CD4-positive, alpha-beta T cell treated with Interleukin-21 for 1 hour (primary cell): ENCODE measurements at regions not wholly inside any gene's neighbourhood (a gene's known extent, or its start where the extent isn't known, plus 50 kb on each side); places are given as distances from the start of the nearest gene placed in this dataset.
"Not testable (repeated sequence)": the region's sequence is repeated elsewhere in the genome, so short reads cannot be mapped to it uniquely, and the experiment has no call there.

Experiments used
- DNase-seq: peaks from one replicate; pipeline ENCODE4 v3.0.0-alpha.2; 2020

DNA sequence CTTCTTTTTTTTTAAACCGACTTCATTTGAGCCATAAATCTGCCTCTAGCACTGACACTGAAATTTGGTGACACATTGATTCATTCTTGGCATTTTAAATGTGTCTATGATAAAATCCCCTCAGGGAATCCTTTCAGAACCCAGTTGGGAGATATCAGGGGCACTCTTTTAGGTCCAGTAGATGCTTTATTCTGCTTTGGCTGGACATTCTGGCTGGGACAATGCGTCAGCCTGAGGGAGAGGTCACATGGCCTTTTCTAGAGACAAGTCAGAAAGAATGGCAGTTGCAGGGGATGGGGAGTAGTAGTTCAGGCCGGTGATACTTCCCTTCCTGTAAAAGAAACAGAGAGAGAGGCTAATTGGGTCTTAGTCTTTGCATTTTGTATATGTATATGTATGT is 63.1 kb downstream of the TRIM43 start:
- DNase-seq, result not testable (repeated sequence)

DNA sequence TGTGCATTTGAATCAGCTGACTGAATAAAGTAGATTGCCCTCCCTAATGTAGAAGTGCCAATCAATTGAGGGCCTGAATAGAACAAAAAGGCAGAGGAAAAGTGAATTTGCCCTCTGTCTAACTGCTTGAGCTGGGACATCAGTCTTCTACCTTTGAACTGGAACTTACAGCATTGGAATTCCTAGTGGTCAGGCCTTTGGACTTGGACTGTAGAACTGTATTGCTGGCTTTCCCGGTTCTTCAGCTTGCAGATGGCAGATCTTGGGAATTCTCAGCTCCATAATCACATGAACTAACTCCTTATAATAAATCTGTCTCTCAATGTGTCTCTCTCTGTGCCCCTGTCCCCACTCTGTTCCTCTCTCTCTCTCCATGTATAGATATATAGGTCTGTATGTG is 64.8 kb downstream of the TRIM43 start:
- not testable (repeated sequence) for DNase-seq

GRCh38 chr2:95657937-95658336 is 66.1 kb downstream of the TRIM43 start:
- not testable (repeated sequence) for DNase-seq

DNA sequence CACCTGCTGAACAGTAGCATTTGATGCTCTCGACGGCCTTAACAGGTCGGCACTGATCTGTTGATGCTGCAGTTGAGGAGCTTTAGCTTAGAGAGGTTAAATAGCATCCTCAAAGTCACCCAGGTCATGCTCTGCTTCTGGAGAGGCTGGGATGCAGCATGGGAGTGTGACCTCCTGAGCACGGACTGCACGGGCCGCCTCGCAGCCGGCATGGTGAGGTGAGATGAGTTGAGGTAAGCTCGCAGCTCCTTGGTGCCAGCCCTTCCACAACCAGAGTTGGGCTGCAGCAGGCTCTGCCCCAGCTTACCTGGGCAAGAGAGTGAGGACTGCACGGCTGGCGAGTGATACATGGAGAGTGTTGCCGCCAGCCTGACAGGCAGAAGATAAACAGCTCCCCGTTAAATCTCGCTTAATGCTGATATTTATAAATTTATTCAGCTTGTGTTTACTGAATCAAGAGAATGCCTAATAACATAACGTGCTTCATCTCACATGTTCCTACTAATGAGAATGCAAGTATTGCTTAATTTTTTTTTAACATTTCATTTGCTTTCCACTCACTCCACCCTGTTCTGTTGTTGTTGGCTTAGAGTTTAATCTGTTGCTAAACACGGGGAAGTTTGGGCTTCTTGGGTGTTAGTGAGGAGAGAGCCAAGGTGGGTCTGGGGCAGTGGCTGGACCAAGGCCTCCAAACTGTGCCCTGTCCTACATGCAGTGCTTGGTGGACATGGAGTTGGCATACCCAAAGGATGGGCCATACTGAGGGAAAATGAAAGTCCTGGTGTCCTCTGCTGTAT is 69.2 kb downstream of the TRIM43 start:
- DNase-seq, result not testable (repeated sequence)

- DNase-seq, result not testable (repeated sequence)
Measured at GRCh38 chr2:95663471-95664441, 72.0 kb downstream of the TRIM43 start.

DNA sequence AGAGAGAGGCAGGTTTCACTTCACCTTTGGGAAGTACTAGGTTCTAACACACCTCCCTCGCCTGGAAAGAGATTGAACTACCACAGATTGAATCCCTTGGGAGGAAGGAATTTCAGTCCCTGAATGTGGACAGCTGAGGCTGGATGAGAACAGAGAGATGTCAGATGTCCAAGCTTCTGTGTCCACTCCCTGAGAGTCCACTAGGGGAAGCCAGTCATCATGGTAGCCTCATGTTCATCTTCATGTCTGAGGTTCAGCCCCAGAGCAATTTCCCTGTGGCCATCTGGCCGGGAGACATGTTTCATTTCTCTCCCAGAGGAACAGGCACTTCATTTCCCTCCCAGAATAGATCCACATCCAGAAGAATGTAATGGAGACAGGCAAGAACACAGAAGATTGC is 74.8 kb downstream of the TRIM43 start:
- DNase-seq, result not testable (repeated sequence)

DNA sequence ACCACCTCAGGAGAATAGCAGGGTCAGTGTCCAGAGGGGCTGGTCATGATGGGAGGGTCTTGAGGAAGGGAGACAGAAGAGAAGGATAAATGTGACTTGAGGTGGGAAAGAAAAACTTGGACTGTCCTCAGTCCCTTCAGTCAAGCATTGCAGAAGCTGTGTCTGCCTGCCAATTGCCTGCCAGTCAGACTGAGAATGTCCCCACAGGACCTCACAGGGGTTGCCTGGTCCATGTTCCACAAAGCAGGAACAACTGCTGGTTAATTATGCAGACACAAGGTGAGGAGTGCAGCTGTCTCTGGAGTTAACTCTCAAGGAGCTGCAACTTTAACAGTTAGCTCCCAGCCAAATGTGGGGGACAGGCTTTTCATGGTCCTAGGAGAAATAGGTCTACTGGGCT is 75.7 kb downstream of the TRIM43 start:
- DNase-seq, result no peak

- not testable (repeated sequence) for DNase-seq
Measured at GRCh38 chr2:95668934-95669333, 77.1 kb downstream of the TRIM43 start.

GRCh38 chr2:95669441-95669991 is 77.7 kb downstream of the TRIM43 start:
- no peak for DNase-seq

GRCh38 chr2:95670167-95670566 is 78.4 kb downstream of the TRIM43 start:
- DNase-seq, result no peak

GRCh38 chr2:95670686-95671085 is 78.9 kb downstream of the TRIM43 start:
- no peak for DNase-seq

DNA sequence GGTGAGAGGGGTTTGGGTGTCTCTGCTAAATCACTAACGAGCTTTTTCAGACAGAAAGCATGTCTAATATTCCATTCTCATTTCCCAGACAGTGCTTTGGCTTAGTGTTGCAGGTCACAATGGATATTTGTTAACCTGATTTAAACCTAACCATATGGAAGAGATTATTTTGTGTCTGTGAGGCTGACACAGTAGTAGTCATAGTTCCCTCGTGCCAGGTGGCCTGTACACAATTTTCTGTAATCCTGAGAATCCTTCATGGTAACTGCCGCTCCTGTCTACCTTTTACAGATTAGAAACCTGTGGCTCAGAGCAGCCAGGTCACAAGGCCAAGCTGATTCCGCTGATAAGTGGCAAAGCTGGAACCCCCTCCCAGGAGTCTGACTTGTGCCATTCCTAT is 79.4 kb downstream of the TRIM43 start:
- DNase-seq, result not testable (repeated sequence)

DNA sequence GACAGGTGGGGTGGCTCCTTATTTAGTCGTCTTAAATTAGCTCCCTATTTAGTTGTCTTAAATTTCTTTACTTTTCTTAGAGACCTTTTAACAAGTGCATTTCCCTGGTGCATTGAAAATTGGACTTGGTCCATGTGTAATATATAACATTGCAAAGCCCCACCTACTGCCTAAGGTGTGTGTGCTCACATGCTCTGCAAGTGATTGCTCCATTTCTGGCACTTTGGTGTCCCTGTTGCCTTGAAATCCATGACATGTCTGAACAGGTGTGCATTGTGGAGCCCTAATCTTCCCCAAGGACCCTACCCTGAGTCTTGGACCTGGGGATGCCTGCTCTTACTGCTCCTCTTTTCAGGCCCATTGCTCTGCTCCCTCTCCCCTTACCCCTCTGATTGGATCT is 80.2 kb downstream of the TRIM43 start:
- DNase-seq, result not testable (repeated sequence)

- DNase-seq, result not testable (repeated sequence)
Measured at GRCh38 chr2:95672500-95672899, 80.7 kb downstream of the TRIM43 start.

- no peak for DNase-seq
Measured at GRCh38 chr2:95674186-95674585, 82.4 kb downstream of the TRIM43 start.

DNA sequence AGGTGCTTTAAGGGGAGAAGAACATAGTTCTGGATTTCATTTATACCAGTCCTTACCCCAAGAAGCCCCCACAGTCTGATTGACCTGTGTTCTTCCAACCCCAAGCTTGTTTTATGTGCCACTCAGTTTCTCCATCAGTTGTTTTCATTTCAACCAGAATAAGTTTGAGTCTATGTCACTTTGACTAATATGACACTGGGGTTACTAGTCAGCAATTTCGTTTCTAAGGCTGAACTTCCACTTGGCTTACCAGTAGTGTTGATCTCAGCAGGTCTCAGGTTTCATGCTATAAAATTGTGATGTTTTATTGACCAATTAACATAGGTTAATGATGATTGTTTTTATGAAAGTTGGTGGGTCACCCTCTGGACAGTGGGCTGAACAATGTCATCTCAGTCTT is 84.8 kb downstream of the TRIM43 start:
- not testable (repeated sequence) for DNase-seq

- no peak for DNase-seq
Measured at GRCh38 chr2:95677346-95677745, 85.5 kb downstream of the TRIM43 start.

GRCh38 chr2:95677833-95678232 is 86.0 kb downstream of the TRIM43 start:
- DNase-seq, result not testable (repeated sequence)

GRCh38 chr2:95681158-95681557 is 89.4 kb downstream of the TRIM43 start:
- not testable (repeated sequence) for DNase-seq

- not testable (repeated sequence) for DNase-seq
Measured at GRCh38 chr2:95681589-95682081, 89.8 kb downstream of the TRIM43 start.

DNA sequence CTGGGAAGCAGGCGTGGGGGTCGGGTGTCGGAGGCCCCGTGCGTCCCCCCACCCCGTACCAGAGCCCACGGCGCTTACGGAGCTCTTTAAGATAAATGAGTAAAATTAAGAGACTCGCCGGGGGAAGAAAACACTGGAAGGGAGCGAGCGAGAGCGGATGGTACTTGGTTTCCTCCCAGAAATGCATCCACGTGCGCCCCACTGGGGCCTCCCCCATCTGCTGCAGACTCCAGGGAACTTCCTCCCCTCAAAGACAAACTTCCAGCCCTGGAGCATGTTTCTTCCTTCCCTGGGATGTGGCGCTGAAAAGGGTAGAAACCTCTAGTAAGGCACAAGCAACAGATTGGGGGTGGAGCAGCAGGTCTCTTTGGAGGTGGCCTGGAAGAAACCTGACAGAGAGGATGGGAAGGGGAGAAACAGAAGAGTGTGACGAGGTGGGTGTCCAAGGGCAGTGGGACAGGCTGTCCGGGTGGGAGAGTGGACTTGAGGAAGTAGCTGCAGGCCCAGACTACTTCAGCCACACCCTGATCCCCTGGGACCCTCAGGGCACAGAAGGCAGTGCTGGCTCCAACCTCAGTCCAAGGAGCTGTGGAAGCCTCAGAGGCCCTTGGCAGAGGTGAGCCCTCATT is 91.2 kb downstream of the TRIM43 start:
- not testable (repeated sequence) for DNase-seq

DNA sequence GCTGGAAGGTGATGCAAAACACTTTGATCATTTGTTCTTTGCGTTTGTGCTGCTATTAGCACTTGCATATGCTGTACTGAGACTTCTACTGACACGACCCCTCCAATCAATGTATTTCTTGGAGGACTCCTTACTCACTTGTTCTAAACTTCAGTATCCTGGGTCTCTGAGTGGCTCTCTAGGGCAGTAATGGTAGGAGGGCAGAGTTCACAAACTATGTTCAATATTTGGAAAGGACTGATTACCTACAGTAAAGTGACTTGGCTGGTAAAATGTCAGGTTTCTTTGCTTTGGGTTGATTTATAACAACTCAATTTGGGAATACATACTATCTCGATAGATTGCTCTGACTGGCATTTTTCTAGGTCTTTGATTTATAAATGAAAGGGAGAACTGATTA is 93.7 kb downstream of the TRIM43 start:
- no peak for DNase-seq
